DOHH2 (cell line): ENCODE measurements at regions not wholly inside any gene's neighbourhood (a gene's known extent, or its start where the extent isn't known, plus 50 kb on each side); places are given as distances from the start of the nearest gene placed in this dataset.

ENCODE experiments used
- H3F3A ChIP-seq: fragments of 200-600 bp; sonication (generic), shearing (Covaris generic); 2 replicates; pipeline ENCODE4 v1.6.0; 2016; ENCODE audit warnings: antibody characterized with exemption, mild to moderate bottlenecking; ENCODE audit not compliant: control insufficient read depth, insufficient read depth
- H3K27ac ChIP-seq: fragments of 200-600 bp; sonication (generic); 2 replicates; pipeline ENCODE4 v1.5.1; 2014; ENCODE audit warnings: low read depth, mild to moderate bottlenecking, low read length, moderate library complexity
- H3K27me3 ChIP-seq: fragments of 200-600 bp; sonication (generic); 2 replicates; pipeline ENCODE4 v1.6.1; 2014; ENCODE audit warnings: mild to moderate bottlenecking, low read length, mixed read lengths; ENCODE audit not compliant: control insufficient read depth
- H3K36me3 ChIP-seq: fragments of 200-600 bp; sonication (generic); 2 replicates; pipeline ENCODE4 v1.6.1; 2014; ENCODE audit warnings: mild to moderate bottlenecking, low read length, moderate library complexity, mixed read lengths; ENCODE audit not compliant: control insufficient read depth
- H3K4me1 ChIP-seq: fragments of 200-600 bp; sonication (generic); 2 replicates; pipeline ENCODE4 v1.6.1; 2014; ENCODE audit warnings: mild to moderate bottlenecking, low read length, mixed read lengths; ENCODE audit not compliant: control insufficient read depth
- H3K4me2 ChIP-seq: fragments of 200-600 bp; sonication (generic); 2 replicates; pipeline ENCODE4 v1.6.0; 2014; ENCODE audit warnings: mild to moderate bottlenecking, low read length, moderate library complexity
- H3K4me3 ChIP-seq: fragments of 200-600 bp; sonication (generic); 2 replicates; pipeline ENCODE4 v1.5.1; 2014; ENCODE audit warnings: mild to moderate bottlenecking, low read length, mixed read lengths
- H3K79me2 ChIP-seq: fragments of 200-600 bp; sonication (generic); 2 replicates; pipeline ENCODE4 v1.6.1; 2014; ENCODE audit warnings: mild to moderate bottlenecking, low read length, mixed read lengths; ENCODE audit not compliant: control insufficient read depth
- H3K9me2 ChIP-seq: fragments of 200-600 bp; sonication (generic); replicated peaks from 2 replicates; pipeline ENCODE4 v1.6.1; 2014; ENCODE audit warnings: mild to moderate bottlenecking, low read length, mixed read lengths; ENCODE audit not compliant: control insufficient read depth
- H3K9me3 ChIP-seq: fragments of 200-600 bp; sonication (generic); 2 replicates; pipeline ENCODE4 v1.6.1; 2014; ENCODE audit warnings: antibody characterized with exemption, low read length, mixed read lengths; ENCODE audit not compliant: control insufficient read depth, insufficient read depth
- H4K20me1 ChIP-seq: fragments of 200-600 bp; sonication (generic); 2 replicates; pipeline ENCODE4 v1.6.0; 2014; ENCODE audit warnings: low read depth, mild to moderate bottlenecking, antibody characterized with exemption, low read length, moderate library complexity; ENCODE audit not compliant: control insufficient read depth, insufficient read depth
- CTCF ChIP-seq: fragments of 200-600 bp; sonication (generic); IDR thresholded peaks from one replicate; pipeline ENCODE4 v1.5.1; 2014; ENCODE audit warnings: antibody characterized with exemption, mild to moderate bottlenecking, low read depth, low read length; ENCODE audit not compliant: poor library complexity, severe bottlenecking
- EZH2phosphoT487 ChIP-seq: fragments of 200-600 bp; sonication (generic); IDR thresholded peaks from 2 replicates; pipeline ENCODE4 v1.6.1; 2017; ENCODE audit warnings: borderline replicate concordance, mild to moderate bottlenecking, antibody characterized with exemption, low read length, moderate library complexity, mixed read lengths

GRCh38 chr4:115670930-115671329, 557.5 kb upstream of the NDST4 start:
- Histone ChIP-seq H4K20me1 (no peaks in the 10 kb centered on the region), H3K36me3 (no peaks in the 10 kb centered on the region), H3K27me3 (no peaks in the 10 kb centered on the region), H3K4me2 (no peak overlapping the region), H3K9me2 (no peaks in the 10 kb centered on the region), H3F3A (no peaks in the 10 kb centered on the region), H3K9me3 (no peaks in the 10 kb centered on the region), H3K79me2 (no peaks in the 10 kb centered on the region), H3K4me1 (no peaks in the 10 kb centered on the region), H3K4me3 (no peak overlapping the region), H3K27ac (no peak overlapping the region)
- TF ChIP-seq EZH2phosphoT487 (no peak), CTCF (no peak)

- H3K4me3 ChIP-seq: no peak overlapping the region
- H3K4me1 ChIP-seq: no peaks in the 10 kb centered on the region
- no peaks in the 10 kb centered on the region for H4K20me1 ChIP-seq
- H3K36me3 ChIP-seq: no peaks in the 10 kb centered on the region
- TF ChIP-seq CTCF (no peak), EZH2phosphoT487 (no peak)
- no peak overlapping the region for H3K27ac ChIP-seq
- H3F3A ChIP-seq: no peaks in the 10 kb centered on the region
- no peaks in the 10 kb centered on the region for H3K79me2 ChIP-seq
- H3K9me3 ChIP-seq: no peaks in the 10 kb centered on the region
- no peaks in the 10 kb centered on the region for H3K9me2 ChIP-seq
- no peaks in the 10 kb centered on the region for H3K27me3 ChIP-seq
- no peak overlapping the region for H3K4me2 ChIP-seq
Observed at GRCh38 chr4:115668396-115668795, 555.0 kb upstream of the NDST4 start.

- TF ChIP-seq EZH2phosphoT487: no peak
- TF ChIP-seq CTCF: no peak
Observed at GRCh38 chr4:115664285-115664684, 550.9 kb upstream of the NDST4 start.

DNA sequence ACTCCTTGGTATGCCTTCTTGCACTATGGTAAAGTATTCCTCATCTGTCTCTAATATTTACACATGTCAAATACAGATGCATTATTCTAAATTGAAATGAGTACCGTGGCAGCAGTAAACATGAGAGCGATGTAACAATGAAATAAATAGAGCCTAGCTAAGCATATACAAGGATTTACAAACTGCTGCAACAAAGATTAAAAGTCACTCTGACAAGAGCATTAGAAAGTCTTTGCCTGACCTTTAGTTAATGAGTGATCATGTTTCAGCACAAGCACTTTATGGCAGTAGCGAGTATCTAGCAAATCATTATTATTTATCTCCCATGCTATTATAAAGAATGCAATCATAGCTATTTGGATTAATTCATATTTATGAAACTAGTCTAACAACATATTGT, 547.0 kb upstream of the NDST4 start:
- Histone ChIP-seq H3F3A (no peaks in the 10 kb centered on the region), H4K20me1 (no peaks in the 10 kb centered on the region), H3K4me3 (no peak overlapping the region), H3K4me2 (no peak overlapping the region), H3K9me2 (no peaks in the 10 kb centered on the region), H3K9me3 (no peaks in the 10 kb centered on the region), H3K36me3 (no peaks in the 10 kb centered on the region), H3K4me1 (no peaks in the 10 kb centered on the region), H3K27ac (no peak overlapping the region), H3K27me3 (no peaks in the 10 kb centered on the region), H3K79me2 (no peaks in the 10 kb centered on the region)
- TF ChIP-seq CTCF (no peak), EZH2phosphoT487 (no peak)

More at GRCh38 chr4:115664285-115664684, 550.9 kb upstream of the NDST4 start:
- Histone ChIP-seq H3K27ac (no peak overlapping the region), H4K20me1 (no peaks in the 10 kb centered on the region), H3K79me2 (no peaks in the 10 kb centered on the region), H3K27me3 (no peaks in the 10 kb centered on the region), H3K36me3 (no peaks in the 10 kb centered on the region), H3K4me2 (no peak overlapping the region), H3K9me3 (no peaks in the 10 kb centered on the region), H3K4me3 (no peak overlapping the region), H3K4me1 (no peaks in the 10 kb centered on the region), H3F3A (no peaks in the 10 kb centered on the region), H3K9me2 (no peaks in the 10 kb centered on the region)
